MM.1S (cell line): ENCODE measurements at regions not wholly inside any gene's neighbourhood (a gene's known extent, or its start where the extent isn't known, plus 50 kb on each side); places are given as distances from the start of the nearest gene placed in this dataset.
"Not testable (repeated sequence)": the region's sequence is repeated elsewhere in the genome, so short reads cannot be mapped to it uniquely, and the experiment has no call there.

ENCODE experiments used
- EZH2 ChIP-seq: fragments of 300-600 bp; sonication (generic); optimal IDR thresholded peaks from 2 replicates; pipeline ENCODE3; 2017; ENCODE audit warnings: low read depth, mild to moderate bottlenecking, antibody characterized with exemption, low read length, mixed read lengths
- EZH2phosphoT487 ChIP-seq: fragments of 300-600 bp; sonication (generic); IDR thresholded peaks from 2 replicates; pipeline ENCODE4 v1.6.1; 2018; ENCODE audit warnings: antibody characterized with exemption, low read length
- TF ChIP-seq, protein P1 (sequence below): fragments of 300-600 bp; sonication (generic); IDR thresholded peaks from 2 replicates; pipeline ENCODE4 v1.5.1; 2016; ENCODE audit warnings: antibody characterized with exemption, low read length, mixed read lengths

DNA sequence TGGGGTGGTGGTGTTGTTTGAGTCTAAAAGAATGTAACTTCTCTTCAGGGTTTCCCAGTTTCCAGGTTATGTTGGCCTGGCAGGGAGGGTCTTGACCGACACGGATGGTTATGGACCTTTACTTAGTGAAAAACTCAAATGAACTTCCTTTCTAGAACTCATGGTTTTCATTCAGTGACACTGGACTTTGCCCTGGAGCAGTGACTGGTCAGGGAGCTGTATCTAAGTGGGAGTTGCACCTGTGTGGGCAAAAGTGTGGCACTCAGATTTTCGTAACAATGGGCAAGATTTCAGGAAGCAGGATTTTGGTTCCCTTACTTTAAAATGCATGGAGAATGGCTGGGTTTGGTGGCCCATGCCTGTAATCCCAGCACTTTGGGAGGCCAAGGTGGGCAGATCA is 68.5 kb upstream of the FAM72C start:
- TF ChIP-seq, protein P1, sequence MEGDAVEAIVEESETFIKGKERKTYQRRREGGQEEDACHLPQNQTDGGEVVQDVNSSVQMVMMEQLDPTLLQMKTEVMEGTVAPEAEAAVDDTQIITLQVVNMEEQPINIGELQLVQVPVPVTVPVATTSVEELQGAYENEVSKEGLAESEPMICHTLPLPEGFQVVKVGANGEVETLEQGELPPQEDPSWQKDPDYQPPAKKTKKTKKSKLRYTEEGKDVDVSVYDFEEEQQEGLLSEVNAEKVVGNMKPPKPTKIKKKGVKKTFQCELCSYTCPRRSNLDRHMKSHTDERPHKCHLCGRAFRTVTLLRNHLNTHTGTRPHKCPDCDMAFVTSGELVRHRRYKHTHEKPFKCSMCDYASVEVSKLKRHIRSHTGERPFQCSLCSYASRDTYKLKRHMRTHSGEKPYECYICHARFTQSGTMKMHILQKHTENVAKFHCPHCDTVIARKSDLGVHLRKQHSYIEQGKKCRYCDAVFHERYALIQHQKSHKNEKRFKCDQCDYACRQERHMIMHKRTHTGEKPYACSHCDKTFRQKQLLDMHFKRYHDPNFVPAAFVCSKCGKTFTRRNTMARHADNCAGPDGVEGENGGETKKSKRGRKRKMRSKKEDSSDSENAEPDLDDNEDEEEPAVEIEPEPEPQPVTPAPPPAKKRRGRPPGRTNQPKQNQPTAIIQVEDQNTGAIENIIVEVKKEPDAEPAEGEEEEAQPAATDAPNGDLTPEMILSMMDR: not testable (repeated sequence)
- TF ChIP-seq EZH2, EZH2phosphoT487: not testable (repeated sequence)
